Activated gamma-delta T cell treated with Interleukin-2 at 50 U/mL for 16 hours (primary cell): ENCODE measurements at regions not wholly inside any gene's neighbourhood (a gene's known extent, or its start where the extent isn't known, plus 50 kb on each side); places are given as distances from the start of the nearest gene placed in this dataset.

Experiments used
- DNase-seq: peaks from one replicate; pipeline ENCODE4 v3.0.0-alpha.2; 2020

GRCh38 chr11:109173504-109173903, 248.5 kb upstream of the C11orf87 start:
- DNase-seq: no peak

GRCh38 chr11:109184376-109184775, 237.6 kb upstream of the C11orf87 start:
- no peak for DNase-seq

GRCh38 chr11:109192864-109193263, 229.1 kb upstream of the C11orf87 start:
- no peak for DNase-seq

GRCh38 chr11:109193880-109194279, 228.1 kb upstream of the C11orf87 start:
- no peak for DNase-seq

GRCh38 chr11:109196016-109196415, 226.0 kb upstream of the C11orf87 start:
- DNase-seq: no peak

- DNase-seq: no peak
Measured at GRCh38 chr11:109197656-109198055, 224.3 kb upstream of the C11orf87 start.

- DNase-seq: no peak
Measured at GRCh38 chr11:109203176-109203575, 218.8 kb upstream of the C11orf87 start.

GRCh38 chr11:109205312-109205711, 216.7 kb upstream of the C11orf87 start:
- DNase-seq: no peak

GRCh38 chr11:109208121-109208520, 213.9 kb upstream of the C11orf87 start:
- no peak for DNase-seq

GRCh38 chr11:109209572-109209971, 212.4 kb upstream of the C11orf87 start:
- DNase-seq: no peak

- DNase-seq: no peak
Measured at GRCh38 chr11:109221190-109221589, 200.8 kb upstream of the C11orf87 start.

GRCh38 chr11:109222761-109223160, 199.2 kb upstream of the C11orf87 start:
- DNase-seq: no peak

GRCh38 chr11:109223451-109223850, 198.5 kb upstream of the C11orf87 start:
- DNase-seq: no peak

- DNase-seq: no peak
Measured at GRCh38 chr11:109229682-109230081, 192.3 kb upstream of the C11orf87 start.

GRCh38 chr11:109236188-109236587, 185.8 kb upstream of the C11orf87 start:
- DNase-seq: no peak

GRCh38 chr11:109236696-109237095, 185.3 kb upstream of the C11orf87 start:
- DNase-seq: no peak

- DNase-seq: no peak
Measured at GRCh38 chr11:109237636-109238035, 184.4 kb upstream of the C11orf87 start.

- DNase-seq: no peak
Measured at GRCh38 chr11:109241988-109242536, 179.9 kb upstream of the C11orf87 start.

GRCh38 chr11:109247071-109247470, 174.9 kb upstream of the C11orf87 start:
- no peak for DNase-seq

GRCh38 chr11:109249597-109249996, 172.4 kb upstream of the C11orf87 start:
- DNase-seq: no peak

GRCh38 chr11:109251230-109251629, 170.8 kb upstream of the C11orf87 start:
- DNase-seq: no peak

- DNase-seq: no peak
Measured at GRCh38 chr11:109264128-109264527, 157.9 kb upstream of the C11orf87 start.

- DNase-seq: no peak
Measured at GRCh38 chr11:109267293-109268095, 154.5 kb upstream of the C11orf87 start.

- no peak for DNase-seq
Measured at GRCh38 chr11:109275931-109276330, 146.1 kb upstream of the C11orf87 start.

- DNase-seq: no peak
Measured at GRCh38 chr11:109285465-109285864, 136.5 kb upstream of the C11orf87 start.
